Dermis microvascular lymphatic vessel endothelial cell (primary cell): ENCODE measurements at regions not wholly inside any gene's neighbourhood (a gene's known extent, or its start where the extent isn't known, plus 50 kb on each side); places are given as distances from the start of the nearest gene placed in this dataset.
"Not testable (repeated sequence)": the region's sequence is repeated elsewhere in the genome, so short reads cannot be mapped to it uniquely, and the experiment has no call there.

Experiments used
- DNase-seq, 2 donors: peaks; one replicate each; pipeline versions ENCODE4 v3.0.0 to v3.0.0-alpha.2; 2010; ENCODE audit warnings: low read depth in 2 of 2

DNA sequence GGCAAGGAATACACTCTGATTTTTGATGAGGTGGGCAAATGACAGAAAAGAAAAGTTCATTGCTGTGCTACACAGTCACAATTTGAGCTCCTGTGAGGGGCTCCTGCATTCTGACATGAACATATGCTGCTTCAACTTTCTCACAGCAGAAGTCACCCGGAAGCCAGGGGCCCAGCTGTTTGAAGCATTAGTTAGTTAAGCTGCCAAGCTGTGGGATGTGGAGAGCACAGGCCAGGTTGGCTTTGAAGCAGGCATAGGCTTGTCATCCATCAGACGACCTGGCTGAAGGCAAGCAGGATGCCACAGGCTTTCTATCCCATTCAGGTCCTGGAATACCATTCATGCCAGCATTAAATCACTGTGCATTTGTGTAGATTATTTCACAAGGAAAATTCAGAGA is 63.1 kb downstream of the MTNR1B start:
- DNase-seq, result no peak

DNA sequence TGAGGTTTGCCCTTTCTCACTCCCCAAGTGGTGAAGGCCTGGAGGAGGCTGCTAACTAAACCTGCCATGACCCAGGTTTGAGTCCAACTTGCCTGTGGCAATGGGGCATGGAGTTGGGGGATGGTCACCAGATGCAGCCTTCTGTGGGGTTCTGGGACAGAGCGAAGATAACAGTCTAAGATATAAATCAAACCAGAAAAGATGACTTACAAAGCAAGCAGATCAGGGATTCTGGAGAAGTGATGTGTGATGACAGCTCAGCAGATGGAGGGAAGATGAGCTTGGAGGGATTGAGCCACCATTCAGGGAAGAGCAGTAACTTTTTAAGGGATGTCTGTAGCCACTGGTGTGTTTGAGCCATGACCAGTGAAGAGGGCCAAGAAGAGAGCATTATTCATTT is 63.6 kb downstream of the MTNR1B start:
- no peak for DNase-seq

DNA sequence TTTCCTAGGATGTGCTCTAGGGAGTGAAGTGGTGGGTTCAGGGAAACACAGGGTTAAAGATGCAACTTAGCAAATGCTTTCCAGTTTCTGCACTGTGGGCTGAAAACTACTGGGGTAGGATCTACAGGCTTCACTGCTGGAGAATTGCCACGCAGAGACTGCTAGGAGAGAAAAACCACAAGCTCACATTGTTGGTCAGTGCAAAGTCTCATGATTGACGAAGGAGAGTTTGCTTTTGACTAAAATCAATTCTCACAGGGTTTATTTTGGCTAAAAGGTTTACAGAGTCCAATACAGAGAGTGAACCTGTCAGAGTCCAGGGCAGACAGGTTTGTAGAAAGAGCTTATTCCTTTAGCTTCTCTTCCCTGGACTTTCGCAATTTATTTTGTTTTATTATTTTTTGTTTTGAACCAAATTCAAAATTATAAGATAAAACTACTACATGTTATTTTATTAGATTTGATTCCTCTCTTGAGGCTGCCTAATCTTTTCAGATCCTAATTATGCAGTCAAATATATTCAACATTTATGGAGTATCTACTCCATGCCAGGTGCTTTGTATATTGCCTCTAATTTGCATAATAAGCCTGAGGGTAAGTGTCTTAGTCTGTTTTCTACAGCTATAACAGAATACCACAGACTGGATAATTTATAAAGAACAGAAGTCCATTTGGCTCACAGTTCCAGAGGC is 64.7 kb downstream of the MTNR1B start:
- no peak for DNase-seq

DNA sequence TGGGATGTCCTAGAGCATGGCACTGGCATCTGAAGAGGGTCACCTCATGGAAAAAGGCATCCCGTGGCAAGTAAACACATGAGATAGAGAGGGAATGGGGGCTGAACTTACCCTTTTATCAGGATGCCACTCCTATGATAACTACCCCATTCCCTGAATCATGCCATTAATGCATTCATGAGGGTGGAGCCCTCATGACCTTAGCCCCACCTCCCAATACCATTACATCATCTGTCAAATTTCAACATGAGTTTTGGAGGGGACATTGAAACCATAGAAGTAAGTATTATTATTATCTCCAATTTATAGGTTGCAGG is 65.2 kb downstream of the MTNR1B start:
- DNase-seq, result no peak

DNA sequence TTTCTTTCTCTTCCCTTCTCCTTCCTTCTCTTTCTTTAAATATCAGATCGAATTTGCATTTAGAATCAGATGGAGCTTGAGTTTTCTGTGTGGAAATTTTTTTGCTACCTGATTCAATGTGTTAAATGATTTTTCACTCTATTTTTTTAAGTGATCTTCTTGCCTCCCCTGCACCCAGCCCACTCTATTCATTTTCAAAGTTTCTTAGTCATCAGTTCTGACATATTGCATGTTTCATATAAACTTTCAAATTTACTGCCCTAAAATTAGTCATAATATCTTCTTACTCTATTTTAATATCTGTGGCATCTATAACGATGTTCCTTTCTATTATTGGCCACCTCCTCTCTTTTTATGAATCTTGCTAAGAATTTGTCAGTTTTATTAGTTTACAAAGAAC is 69.1 kb downstream of the MTNR1B start:
- no peak for DNase-seq

DNA sequence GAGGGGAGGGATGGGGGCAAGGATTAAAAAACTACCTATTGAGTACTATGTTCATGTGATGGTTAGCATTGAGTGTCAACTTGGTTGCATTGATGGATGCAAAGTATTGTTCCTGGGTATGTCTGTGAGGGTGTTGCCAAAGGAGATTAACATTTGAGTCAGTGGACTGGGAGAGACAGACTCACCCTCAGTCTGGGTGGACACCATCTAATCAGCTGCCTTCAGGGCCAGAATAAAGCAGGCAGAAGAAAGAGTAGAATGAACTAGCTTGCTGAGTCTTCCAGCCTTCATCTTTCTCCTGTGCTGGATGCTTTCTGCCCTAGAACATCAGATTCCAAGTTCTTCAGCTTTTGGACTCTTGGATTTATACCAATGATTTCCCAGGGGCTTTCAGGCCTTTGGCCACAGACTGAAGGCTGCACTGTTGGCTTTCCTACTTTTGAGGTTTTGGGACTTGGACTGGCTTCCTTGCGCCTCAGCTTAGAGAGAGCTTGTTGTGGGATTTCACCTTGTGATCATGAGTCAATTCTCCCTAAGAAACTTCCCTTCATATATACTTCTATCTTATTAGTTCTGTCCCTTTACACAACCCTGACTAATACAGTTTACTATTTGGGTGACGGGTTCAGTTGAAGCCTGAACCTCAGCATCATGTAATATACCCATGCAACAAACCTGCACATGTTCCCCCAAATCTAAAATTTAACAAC is 70.2 kb downstream of the MTNR1B start:
- no peak for DNase-seq

DNA sequence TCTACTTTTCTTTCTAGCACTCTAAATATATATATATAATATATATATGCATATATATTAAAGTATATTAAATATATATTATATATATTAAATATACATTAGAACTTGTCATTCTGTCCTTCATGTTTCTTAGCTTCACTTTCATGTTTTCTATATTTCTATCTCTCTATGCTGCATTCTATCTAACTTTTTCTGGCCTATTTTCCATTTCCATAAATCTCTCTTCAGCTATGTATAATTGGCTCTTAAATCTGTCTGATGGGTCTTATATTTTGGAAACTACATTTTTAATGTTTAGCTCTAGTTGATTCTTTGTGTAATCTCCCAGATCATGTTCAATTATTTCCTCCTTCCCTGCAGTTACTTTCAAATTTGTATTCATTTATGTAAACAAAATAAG is 72.2 kb downstream of the MTNR1B start:
- DNase-seq, result no peak

DNA sequence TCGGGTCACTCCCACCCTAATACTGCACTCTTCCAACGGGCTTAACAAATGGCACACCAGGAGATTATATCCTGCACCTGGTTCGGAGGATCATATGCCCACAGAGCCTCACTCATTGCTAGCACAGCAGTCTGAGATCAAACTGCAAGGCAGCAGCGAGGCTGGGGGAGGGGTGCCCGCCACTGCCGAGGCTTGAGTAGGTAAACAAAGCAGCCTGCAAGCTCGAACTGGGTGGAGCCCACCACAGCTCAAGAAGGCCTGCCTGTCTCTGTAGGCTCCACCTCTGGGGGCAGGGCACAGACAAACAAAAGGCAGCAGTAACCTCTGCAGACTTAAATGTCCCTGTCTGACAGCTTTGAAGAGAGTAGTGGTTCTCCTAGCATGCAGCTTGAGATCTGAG is 73.7 kb downstream of the MTNR1B start:
- not testable (repeated sequence) for DNase-seq

DNA sequence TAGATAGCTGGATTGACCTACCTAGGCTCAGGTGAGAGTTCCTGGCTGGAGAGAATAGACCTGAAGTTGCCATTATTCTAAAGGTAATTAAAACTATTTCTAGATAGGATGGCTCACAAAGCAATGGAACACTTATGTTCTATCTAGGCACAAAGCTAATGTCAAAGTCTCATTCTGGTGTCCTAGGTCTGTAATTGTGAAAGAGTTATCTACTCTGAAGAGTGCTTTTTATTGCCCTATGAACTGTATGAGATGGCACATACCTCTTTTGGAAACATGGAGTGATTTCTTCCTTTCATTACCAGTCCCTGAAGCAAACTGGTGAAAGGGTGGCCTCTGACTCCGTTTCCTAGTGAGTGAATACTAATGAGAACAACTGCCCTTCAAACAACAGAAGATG is 80.3 kb downstream of the MTNR1B start:
- DNase-seq, result no peak

DNA sequence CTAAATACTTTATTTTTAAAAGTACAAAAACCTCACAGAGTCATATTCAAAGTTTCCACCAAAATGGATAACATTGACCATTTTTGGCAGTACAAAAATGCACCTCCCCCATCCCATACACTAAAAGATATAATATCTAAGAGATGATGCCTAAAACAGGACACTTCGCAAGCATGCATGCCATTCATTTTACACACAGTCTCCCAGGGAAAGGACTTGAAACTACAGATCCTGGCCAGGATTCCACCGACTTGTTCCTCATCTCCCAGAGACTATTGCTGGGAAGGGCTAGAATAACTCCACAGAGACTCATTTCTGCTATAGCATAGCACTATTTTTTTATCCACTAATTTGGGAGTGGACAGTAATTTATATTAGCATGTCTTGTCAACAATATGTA is 81.7 kb downstream of the MTNR1B start:
- DNase-seq, result no peak

DNA sequence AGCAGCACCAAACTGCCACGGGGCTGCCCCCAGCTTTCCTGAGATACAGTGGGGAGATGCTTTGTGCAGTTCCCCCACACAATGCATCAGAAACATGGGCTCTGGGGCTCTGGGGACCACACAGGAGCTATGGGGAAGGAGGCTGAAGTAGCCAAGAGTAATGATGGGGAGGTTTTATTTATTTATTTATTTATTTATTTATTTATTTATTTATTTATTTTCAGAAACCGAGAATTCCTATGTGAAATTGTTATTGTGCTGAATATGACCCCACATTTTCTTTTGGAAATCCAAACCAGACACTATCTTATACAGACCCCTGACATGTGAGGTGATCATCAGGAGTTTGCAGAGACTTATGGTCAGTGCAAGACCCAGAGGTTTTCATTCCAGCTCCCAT is 84.4 kb downstream of the MTNR1B start:
- no peak for DNase-seq

DNA sequence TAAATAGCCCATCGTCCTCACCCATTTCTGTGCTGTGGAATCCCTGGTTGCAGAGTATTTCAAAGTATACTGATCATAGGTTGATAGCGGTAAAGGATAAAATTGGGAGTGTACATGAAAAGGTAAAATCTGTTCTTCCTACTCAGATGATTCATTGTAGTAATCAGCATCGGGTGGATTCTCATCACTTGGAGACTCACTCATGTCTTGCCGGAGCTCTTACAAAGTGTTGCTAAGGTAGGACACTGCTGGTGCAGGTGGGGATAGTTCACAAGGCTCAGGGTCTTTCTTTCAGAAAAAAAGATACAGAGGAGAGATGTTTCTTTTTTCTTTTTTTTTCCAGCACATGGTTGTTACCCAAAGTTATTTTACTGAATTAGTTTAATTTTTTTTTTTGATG is 84.8 kb downstream of the MTNR1B start:
- DNase-seq, result no peak

DNA sequence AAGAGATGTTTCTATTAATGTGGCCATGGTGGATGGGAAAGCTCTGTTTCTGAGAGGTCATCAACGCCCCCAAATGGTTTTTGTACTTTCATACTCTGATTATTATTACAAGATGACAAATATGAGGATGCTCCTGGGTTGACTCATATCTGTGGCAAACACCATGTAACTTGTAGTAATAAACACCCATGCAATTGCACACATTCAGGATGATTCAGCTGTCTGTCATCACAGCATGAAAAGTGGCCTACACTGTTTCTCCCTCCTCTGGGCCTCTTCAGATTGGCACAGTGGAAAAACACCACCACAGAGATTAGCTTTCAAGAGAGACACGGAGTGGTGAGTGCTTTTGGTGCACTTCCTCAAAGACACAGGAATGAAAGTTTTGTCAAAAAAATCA is 85.4 kb downstream of the MTNR1B start:
- DNase-seq, result peak in 1 of 2 donors; percentile 69

DNA sequence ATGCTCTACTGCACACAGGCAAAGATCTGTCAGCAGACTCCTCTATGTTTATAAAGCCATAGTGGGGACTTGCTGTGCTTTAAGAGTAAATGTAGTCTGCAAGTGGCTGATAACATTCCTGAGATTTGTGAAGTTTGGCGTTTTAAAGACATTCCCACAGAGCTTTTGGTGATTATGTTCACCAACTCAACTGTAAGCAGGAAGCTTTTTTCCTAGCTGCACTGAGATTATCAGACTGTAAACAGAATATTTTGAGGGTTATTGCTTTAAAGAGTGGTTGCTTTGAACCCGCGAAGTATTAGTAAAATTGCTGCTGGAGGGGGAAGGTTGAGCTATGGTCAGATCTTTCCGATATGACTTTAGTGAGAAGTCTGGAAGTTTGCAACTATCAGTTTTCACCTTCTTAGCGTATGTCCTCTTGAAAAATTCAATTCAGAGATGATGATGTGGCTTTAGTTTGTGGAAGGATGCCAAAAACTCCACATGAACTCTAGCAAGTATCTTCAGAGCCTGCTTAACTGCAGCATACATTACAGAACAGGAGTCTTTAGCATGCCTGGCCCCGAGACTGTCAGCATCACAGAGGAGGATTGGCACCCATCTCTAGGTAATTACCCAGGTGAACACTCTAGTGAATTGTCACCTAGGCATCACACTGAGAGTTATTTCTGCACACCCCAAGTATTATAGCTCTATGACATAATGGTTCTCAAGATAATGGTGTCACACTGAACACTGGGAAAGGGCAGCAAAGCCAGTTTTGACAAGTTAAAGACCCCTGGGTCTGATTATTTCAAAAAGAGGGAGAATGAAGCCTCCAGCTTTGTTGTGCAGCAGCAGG is 89.9 kb downstream of the MTNR1B start:
- DNase-seq, result no peak

DNA sequence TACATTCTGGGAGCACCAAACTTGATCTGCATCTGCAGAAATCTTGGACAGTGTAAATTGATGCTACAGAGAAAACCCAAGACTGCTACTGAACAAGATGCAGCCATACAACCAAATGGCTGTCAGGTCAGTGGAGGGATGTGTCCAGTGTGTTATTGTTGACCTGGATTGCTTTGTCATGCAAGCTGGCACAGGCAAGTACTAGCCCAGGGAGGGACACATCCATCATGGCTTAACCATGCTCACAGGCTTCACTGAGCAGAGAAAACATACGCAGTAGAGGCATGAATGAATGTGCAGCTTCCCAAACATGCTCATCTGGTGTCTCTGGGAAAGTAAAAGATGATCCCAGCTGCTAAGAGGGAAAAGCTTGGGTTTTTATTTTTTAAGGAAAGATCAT is 93.6 kb downstream of the MTNR1B start:
- no peak for DNase-seq

DNA sequence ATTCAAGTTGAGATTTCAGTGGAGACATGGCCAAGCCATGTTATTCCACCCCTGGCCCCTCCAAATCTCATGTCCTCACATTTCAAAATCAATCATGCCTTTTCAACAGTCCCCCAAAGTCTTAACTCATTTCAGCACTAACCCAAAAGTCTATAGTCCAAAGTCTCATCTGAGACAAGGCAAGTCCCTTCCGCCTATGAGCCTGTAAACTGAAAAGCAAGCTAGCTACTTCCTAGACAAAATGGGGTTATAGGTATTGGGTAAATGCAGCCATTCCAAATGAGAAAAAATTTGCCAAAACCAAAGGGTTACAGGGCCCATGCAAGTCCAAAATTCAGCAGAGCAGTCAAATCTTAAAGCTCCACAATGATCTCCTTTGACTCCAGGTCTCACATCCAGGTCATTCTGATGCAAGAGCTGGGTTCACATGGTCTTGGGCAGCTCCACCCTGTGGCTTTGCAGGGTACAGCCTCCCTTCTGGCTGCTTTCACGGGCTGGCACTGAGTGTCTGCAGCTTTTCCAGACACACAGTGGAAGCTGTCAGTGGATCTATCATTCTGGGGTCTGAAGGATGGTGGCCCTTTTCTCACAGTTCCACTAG is 95.7 kb downstream of the MTNR1B start:
- peak in 1 of 2 donors; percentile 1 for DNase-seq

DNA sequence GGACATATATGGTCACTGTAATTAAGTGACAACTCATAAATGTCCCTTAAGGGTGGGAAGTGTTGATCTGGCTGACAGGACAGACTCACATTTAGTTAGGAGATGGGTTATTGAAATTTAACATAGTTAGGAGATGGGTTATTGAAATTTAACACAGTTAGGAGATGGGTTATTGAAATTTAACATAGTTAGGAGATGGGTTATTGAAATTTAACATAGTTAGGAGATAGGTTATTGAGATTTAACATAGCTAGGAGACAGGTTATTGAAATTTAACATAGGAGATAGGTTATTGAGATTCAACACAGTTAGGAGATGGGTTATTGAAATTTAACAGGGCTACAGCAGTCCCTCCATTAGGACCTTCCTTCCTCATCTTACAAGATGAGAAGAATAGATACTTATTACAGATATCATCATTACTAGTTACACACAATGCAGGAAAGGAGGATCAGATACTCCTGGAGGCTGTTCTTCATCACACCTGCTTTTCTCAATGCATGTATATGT is 98.5 kb downstream of the MTNR1B start:
- no peak for DNase-seq

DNA sequence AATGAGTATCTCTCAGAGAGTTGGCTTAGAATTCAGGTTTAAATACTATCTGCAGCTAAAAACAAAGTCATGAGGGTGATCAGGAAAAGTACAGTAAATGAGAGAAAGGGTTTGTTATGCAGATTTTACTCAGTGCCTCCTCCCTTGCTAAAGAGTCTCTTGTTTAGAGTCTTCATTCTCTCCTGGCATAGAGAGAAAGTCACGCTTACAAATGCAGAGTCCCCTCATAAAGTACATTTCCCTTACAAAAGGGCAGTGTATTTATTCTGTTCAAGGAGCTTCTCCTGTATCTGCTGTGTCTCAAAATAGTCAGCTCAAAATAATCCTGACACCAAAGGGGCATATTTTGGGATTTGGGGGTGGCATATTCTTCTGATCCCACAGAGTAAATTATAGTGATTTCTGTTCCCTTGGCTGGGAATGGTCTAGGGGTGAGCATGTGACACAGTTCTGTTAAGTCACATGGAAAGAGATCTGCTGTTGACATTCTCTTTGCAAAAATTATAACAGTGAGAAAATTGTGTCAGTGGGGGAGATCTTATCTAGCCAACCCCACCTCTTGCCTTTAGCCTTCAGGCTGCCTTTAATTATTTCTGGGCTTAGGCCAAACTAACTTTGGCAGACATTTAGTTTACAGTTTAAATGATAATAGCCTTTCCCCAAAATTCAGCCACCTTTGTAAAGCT is 102.9 kb downstream of the MTNR1B start:
- DNase-seq, result no peak

DNA sequence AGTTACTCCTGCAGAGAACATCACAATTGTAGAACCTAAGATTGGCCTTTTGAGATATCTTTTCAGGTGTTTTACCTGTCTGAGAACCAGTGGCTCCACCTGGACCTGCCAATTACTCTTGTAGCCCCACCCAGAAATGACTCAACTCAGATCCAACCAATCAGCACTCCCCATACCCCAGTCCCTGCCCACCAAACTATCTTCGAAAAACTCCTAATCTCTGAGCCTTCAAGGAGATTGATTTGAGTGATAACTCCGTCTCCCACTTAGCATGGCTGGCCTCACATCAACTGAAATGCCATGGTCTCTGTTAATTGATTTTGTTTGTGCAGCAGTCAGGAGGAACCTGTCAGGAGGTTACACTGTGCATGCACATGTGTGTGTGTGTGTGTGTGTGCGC is 103.6 kb downstream of the MTNR1B start:
- no peak for DNase-seq

DNA sequence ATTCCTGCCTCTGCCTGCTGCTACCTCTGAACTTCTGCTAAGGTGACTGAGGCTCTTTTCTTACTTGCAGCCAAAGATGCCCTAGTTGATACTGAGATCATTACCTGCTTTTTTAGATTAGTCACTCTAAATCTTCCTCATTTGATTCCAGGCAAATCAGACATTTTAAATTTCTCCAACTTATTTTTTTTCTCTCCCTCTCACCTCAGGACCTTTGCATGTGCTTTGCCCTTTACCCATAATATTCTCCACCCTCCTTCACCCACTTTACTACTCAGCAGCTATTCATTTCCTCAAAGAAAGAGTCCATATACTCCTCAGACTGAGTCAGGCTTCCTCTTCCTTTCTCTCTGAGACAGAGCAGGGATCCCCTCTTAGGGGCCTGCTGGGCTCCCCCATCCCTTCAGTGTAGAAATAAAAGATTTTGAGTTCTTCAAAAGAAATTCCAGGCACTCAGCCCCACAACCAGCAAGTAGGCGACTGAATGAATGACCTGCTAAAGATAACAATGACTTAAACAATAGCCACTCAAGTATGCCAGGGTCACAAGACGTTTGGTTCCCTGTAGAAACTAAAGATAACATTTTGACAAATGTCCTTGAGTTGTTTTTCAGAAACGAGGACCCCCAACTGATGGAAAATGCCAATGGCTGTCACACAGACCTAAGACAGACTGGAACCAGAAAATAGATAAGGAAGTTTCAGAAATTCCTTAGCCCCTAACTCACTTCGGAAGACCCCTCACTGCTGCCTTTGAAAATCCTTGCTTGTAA is 104.2 kb downstream of the MTNR1B start:
- DNase-seq, result no peak

DNA sequence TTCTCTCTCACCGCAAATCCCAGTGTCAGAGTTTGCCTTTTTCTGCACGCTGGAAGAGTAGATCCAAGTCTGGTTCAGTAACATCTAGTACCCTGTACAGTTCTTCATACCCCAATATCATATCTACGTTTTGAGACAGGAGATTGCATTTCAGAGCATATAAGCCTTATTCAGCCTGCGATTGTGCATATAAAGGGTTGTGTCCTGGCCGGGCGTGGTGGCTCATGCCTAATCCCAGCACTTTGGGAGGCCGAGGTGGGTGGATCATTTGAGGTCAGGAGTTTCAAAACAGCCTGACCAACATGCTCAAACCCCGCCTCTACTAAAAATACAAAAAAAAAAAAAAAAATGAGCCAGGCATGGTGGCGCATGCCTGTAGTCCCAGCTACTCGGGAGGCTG is 104.9 kb downstream of the MTNR1B start:
- DNase-seq, result no peak
